Epithelial cell of proximal tubule (primary cell): ENCODE measurements at regions not wholly inside any gene's neighbourhood (a gene's known extent, or its start where the extent isn't known, plus 50 kb on each side); places are given as distances from the start of the nearest gene placed in this dataset.

ENCODE experiments used
- DNase-seq: peaks from one replicate; pipeline ENCODE4 v3.0.0-alpha.2; 2011; ENCODE audit warnings: low read depth
- H3K4me3 ChIP-seq: 2 replicates; pipeline ENCODE4 v1.5.1; 2011; ENCODE audit warnings: low read depth, mild to moderate bottlenecking, low read length
- TF ChIP-seq, protein P1 (sequence below): conservative IDR thresholded peaks from 2 replicates; pipeline ENCODE4 v1.5.1; 2012; ENCODE audit warnings: low read depth, mild to moderate bottlenecking, low read length

DNA sequence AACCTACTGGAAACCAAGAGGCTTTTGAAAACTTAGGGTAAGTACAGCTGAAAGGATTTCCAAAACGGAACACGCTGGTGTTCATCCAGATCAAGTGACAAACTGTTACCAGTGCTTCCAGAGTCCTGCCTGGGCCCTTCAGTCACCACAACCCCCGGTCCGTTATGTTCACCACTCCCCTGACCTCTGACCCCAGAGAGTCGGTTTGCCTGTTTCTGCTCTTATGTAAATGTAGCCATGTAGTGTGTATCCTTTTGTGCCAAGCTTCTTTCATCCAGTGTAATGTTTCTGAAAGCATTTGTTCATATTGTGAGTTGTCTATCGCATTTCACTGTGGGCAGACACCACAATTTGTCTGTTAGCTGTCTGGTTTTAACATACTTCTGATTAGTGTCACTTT, 217.5 kb downstream of the NCK2 start:
- DNase-seq = no peak
- no peak overlapping the region for H3K4me3 ChIP-seq
- TF ChIP-seq, protein P1, sequence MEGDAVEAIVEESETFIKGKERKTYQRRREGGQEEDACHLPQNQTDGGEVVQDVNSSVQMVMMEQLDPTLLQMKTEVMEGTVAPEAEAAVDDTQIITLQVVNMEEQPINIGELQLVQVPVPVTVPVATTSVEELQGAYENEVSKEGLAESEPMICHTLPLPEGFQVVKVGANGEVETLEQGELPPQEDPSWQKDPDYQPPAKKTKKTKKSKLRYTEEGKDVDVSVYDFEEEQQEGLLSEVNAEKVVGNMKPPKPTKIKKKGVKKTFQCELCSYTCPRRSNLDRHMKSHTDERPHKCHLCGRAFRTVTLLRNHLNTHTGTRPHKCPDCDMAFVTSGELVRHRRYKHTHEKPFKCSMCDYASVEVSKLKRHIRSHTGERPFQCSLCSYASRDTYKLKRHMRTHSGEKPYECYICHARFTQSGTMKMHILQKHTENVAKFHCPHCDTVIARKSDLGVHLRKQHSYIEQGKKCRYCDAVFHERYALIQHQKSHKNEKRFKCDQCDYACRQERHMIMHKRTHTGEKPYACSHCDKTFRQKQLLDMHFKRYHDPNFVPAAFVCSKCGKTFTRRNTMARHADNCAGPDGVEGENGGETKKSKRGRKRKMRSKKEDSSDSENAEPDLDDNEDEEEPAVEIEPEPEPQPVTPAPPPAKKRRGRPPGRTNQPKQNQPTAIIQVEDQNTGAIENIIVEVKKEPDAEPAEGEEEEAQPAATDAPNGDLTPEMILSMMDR = no peak

DNA sequence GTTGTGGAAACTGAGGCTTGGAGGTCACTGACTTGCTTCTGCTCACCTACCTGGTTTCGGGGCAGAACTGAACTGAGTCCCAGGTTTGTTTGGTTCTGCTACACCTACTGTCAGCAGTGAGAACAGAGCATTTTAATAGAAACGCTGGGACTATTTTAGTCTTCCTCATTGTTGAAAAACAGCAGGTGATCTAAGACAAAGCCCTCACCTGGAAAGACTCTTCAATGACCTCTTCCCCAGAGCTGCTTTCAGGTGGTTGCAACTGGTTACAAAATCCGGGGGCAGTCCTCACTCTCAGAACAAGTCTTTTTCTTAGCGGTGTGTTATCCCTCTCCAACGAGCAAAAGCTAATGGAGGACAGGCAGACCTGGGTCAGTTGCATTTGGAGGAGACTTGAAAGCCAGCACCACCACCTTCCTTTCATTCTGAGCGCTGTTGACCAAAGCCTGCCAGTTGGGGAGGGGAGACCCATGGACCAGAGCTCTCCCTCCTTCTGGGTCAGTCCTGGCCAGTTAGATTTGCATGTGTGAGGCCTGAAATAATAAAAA, 217.0 kb downstream of the NCK2 start:
- no peak for DNase-seq
- H3K4me3 ChIP-seq = no peak overlapping the region
- TF ChIP-seq, protein P1 = no peak

DNA sequence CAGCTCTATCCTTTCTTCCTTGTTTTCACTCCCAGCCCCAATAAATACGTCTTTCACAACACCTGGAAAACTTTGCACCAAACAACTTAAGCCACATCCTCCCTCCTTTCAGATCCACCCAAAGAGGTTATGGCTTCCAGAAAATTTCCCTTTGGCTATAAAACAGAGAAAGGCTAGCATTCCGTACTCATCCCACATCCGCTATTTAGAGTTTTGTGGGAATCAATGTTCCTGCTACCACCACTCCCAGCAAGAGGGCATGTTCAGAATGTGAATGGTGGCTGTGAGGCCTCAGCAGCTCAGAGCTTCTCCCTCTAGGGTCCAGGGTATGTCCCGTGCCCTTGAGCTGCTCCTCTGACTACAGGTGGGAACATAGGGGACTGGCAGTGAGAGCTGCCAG, 214.6 kb downstream of the NCK2 start:
- TF ChIP-seq, protein P1 = no peak
- no peak overlapping the region for H3K4me3 ChIP-seq
- no peak for DNase-seq

DNA sequence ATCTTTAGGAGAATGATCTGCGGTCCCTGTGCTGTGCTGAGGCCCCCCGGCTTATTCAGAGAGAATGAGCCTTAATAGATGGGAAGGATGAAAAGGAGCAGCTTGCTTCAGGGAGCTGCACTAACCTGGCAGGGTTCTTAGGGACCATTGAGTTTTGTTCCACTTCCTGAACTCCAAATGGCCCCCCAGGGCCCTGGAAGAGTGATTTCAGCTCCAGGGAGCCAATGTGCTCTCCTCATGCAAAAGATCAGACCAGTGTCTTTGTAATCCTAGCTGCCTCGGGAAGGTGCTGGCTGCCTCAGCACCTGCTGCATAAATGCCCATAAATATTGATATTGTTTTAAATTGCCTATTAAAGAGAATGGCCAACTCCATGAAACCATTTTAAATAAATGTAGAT, 210.2 kb downstream of the NCK2 start:
- no peak for DNase-seq
- no peak overlapping the region for H3K4me3 ChIP-seq
- TF ChIP-seq, protein P1 = no peak

DNA sequence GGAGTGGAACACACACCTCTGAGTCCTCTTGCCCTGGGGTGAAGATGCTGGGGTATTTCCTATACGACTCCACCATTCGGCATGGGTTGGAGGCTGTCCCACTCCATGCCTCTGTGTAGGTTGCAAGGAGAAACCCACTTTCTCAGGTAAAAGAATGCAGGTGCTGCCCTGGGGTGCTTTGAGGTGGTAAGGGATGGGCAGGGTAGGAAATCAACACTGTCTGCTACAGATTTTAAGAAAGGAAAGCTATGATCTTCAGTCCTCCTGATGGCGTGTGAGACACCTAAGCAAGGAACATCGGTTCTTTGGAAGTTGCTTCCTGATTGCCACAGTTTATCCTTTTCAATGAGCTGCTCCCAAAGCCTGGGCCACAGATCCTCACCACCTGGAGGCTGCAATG, 209.2 kb downstream of the NCK2 start:
- no peak overlapping the region for H3K4me3 ChIP-seq
- TF ChIP-seq, protein P1 = no peak
- DNase-seq = no peak

DNA sequence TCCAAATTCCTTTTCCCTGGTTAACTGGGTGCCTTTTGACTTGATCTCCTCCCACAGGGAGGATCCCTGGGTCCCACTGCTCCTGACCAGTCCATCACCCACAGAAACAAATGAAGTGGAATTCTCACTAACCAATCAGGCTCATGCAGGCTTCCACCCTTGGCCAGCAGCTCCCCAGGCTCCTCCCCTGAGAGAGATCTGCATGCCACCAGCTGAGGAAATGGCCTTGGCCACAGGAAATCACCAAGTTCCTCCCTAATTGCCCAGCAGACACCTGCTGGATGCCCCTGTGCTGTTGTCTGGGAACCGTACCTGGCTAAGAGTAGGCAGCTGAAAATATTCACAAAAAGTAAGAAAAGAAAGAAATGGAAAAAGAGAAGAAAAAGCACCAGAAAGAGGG, 207.4 kb downstream of the NCK2 start:
- H3K4me3 ChIP-seq = no peak overlapping the region
- TF ChIP-seq, protein P1 = no peak
- DNase-seq = no peak

DNA sequence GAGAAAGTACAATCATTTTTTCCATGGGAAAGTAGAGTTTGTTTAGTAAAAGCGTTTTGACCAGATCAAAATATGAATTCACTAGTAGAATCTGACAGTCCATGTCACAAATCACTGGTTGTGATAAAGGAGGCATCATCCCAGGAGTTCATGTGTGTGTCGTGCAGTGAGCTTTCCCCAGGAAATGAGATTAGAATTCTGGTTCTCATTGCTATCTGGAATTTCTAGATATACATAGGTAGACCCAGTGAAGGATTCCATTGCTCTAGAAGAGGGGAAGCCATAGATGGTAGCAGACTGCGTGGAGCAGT, 206.6 kb downstream of the NCK2 start:
- TF ChIP-seq, protein P1 = no peak
- no peak for DNase-seq
- H3K4me3 ChIP-seq = no peak overlapping the region
